ENCODE measurements at regions not wholly inside any gene's neighbourhood (a gene's known extent, or its start where the extent isn't known, plus 50 kb on each side); places are given as distances from the start of the nearest gene placed in this dataset.

- Mint-ChIP-seq H3K9me3 (peaks cover 8 to 48% (median 22%) of the 10 kb centered on the region in 6 donors), H3K36me3 (no peaks in the 10 kb centered on the region), H3K27ac (no peak overlapping the region), H3K4me3 (no peak overlapping the region), H3K27me3 (ENCODE audit: low read depth in 3 of 3) (peaks cover 0 to 2% (median 0%) of the 10 kb centered on the region in 3 donors), H3K4me1 (no peaks in the 10 kb centered on the region)
- no peak for DNase-seq
Measured at GRCh38 chr1:79104617-79105016, 98.1 kb upstream of the ADGRL4 start.

DNA sequence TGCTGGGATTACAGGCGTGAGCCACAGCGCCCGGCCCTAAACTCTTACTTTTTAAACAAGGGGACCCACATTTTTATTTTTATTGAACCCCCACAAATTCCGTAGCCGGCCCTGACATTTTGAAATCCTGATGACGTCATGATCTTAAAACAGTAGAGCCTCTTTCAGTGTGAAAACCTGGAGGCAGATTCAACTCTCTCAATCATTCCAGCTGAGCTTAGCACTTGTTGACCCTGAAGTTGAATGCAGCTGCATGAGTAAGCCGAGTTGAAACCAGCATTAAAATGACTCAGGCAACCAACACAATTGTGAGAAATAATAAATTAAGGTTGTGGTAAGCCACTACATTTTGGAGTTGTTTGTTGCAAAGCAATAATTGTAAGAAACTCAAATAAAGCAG lies 93.9 kb upstream of the ADGRL4 start:
- H3K4me1 Mint-ChIP-seq: no peaks in the 10 kb centered on the region
- H3K27me3 Mint-ChIP-seq (ENCODE audit: low read depth in 3 of 3): no peaks in the 10 kb centered on the region
- H3K9me3 Mint-ChIP-seq: peaks cover 9 to 48% (median 22%) of the 10 kb centered on the region in 6 donors
- no peak overlapping the region for H3K4me3 Mint-ChIP-seq
- no peak for DNase-seq
- H3K27ac Mint-ChIP-seq: no peak overlapping the region
- H3K36me3 Mint-ChIP-seq: no peaks in the 10 kb centered on the region

- DNase-seq: no peak
- H3K27ac Mint-ChIP-seq: no peak overlapping the region
- H3K4me1 Mint-ChIP-seq: no peaks in the 10 kb centered on the region
- no peaks in the 10 kb centered on the region for H3K36me3 Mint-ChIP-seq
- H3K27me3 Mint-ChIP-seq (ENCODE audit: low read depth in 3 of 3): peaks cover 0 to 2% (median 0%) of the 10 kb centered on the region in 3 donors
- no peak overlapping the region for H3K4me3 Mint-ChIP-seq
- H3K9me3 Mint-ChIP-seq: peaks cover 4 to 12% (median 8%) of the 10 kb centered on the region in 6 donors
Measured at GRCh38 chr1:79090985-79091384, 84.5 kb upstream of the ADGRL4 start.

DNA sequence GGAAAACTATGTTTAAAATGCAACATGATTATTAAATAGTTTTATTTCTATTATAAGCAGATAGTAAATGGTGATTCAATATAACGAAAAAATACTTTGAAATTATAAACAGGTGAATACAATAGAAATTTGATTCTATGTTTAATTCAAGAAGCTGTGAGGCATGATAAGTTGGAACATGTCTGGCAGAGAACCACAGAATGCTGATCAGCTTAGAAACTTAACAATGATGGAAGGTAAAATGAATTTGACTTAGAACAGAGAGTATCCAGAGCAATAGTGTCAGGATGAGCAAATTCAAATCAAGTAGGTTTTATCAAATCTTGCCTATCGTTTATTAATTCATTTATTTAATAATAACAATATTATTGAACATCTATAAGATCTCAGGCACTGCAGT lies 83.4 kb upstream of the ADGRL4 start:
- Mint-ChIP-seq H3K4me3 (no peak overlapping the region), H3K27ac (no peak overlapping the region), H3K36me3 (no peaks in the 10 kb centered on the region), H3K9me3 (peaks cover 2 to 13% (median 10%) of the 10 kb centered on the region in 6 donors), H3K4me1 (no peaks in the 10 kb centered on the region), H3K27me3 (ENCODE audit: low read depth in 3 of 3) (peaks cover 0 to 2% (median 0%) of the 10 kb centered on the region in 3 donors)
- no peak for DNase-seq

DNA sequence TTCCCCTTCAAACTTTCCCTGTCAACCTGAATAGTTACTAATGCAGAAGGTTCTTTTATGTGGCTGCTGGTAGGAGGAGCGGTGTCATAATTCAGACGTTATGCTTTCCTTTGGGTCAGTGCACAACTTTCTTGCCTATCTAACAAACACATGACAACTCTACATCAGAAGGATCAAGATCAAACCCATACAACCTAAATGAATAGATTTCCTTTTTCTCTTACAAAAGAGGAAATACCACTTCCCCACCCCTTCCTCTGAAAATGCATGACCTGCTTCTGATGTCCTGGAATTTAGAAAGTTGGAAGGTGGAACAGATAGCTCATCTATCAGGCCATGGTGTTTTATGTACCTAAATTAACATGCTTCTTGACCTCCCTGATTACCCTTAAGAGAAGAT lies 75.7 kb upstream of the ADGRL4 start:
- no peaks in the 10 kb centered on the region for H3K36me3 Mint-ChIP-seq

DNA sequence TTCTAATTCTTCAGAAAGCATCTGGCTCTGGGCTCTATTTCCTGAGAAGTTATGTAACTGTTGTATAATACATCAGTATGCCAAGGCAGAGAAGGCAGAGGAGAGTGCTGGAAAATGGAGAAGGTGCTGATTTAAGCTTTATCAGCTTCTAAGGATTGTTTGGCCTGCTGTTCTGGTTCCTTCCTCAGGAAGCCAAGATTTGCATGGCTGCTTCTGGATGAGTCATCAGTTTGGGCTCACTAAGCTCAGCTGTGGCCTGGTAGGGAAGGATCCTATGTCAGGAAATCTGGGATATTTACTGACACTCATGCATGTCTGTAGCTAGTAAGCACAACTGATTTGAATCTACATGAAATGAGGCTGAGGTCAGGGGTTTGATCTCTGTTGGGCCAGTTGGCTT lies 73.2 kb upstream of the ADGRL4 start:
- no peaks in the 10 kb centered on the region for H3K36me3 Mint-ChIP-seq
- DNase-seq: no peak
- no peak overlapping the region for H3K27ac Mint-ChIP-seq
- H3K27me3 Mint-ChIP-seq (ENCODE audit: low read depth in 3 of 3): peaks cover 0 to 2% (median 1%) of the 10 kb centered on the region in 3 donors
- no peak overlapping the region for H3K4me3 Mint-ChIP-seq
- peaks cover 7 to 61% (median 17%) of the 10 kb centered on the region in 6 donors for H3K9me3 Mint-ChIP-seq
- H3K4me1 Mint-ChIP-seq: no peaks in the 10 kb centered on the region

More for the DNA sequence above, 75.7 kb upstream of the ADGRL4 start:
- H3K9me3 Mint-ChIP-seq: peaks cover 4 to 51% (median 20%) of the 10 kb centered on the region in 6 donors
- H3K4me1 Mint-ChIP-seq: no peaks in the 10 kb centered on the region
- DNase-seq: no peak
- H3K4me3 Mint-ChIP-seq: no peak overlapping the region
- H3K27ac Mint-ChIP-seq: no peak overlapping the region
- H3K27me3 Mint-ChIP-seq (ENCODE audit: low read depth in 3 of 3): peaks cover 0 to 4% (median 0%) of the 10 kb centered on the region in 3 donors

GRCh38 chr1:79074975-79075374 lies 68.4 kb upstream of the ADGRL4 start:
- Mint-ChIP-seq H3K4me3 (no peak overlapping the region), H3K4me1 (no peaks in the 10 kb centered on the region), H3K27ac (no peak overlapping the region), H3K36me3 (no peaks in the 10 kb centered on the region), H3K9me3 (peaks cover 10 to 56% (median 12%) of the 10 kb centered on the region in 6 donors), H3K27me3 (ENCODE audit: low read depth in 3 of 3) (peaks cover 0 to 1% (median 0%) of the 10 kb centered on the region in 3 donors)
- no peak for DNase-seq

DNA sequence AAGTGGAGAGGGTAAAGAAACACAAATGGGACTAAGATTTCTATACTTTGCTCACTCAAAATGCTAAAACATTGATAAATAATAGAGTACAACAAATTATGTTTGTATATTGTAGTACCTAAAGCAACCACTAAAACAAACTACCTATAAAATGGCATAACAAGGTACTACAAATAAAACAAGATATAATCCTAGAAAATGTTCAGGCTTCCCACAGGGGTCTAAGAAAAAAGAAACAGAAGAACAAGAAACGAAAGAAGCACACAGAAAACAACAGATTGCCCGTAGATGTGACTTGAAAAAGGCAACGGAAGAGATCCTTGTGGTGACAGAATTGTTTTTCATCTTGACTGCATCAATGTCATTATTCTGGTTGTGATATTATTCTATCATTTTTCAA lies 63.3 kb upstream of the ADGRL4 start:
- H3K4me1 Mint-ChIP-seq: no peaks in the 10 kb centered on the region
- no peaks in the 10 kb centered on the region for H3K36me3 Mint-ChIP-seq
- no peak overlapping the region for H3K27ac Mint-ChIP-seq
- H3K4me3 Mint-ChIP-seq: no peak overlapping the region
- H3K27me3 Mint-ChIP-seq (ENCODE audit: low read depth in 3 of 3): no peaks in the 10 kb centered on the region
- peaks cover 5 to 47% (median 22%) of the 10 kb centered on the region in 6 donors for H3K9me3 Mint-ChIP-seq
- DNase-seq: no peak

DNA sequence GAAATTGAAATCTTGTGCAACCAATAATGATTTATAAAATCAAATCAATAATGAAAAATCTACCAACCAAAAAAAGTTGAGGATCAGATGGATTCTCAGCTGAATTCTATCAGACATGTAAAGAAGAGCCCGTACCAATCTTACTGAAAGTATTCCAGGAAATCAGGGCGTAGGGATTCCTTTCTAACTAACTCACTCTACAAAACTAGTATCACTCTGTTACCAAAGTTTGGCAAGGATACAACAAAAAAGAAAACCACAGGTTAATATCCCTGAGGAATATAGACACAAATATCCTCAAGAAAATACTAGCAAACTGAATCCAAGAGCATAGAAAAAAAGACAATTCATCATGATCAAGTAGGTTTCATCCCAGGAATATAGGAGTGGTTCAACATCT lies 52.8 kb upstream of the ADGRL4 start:
- Mint-ChIP-seq H3K4me1 (no peaks in the 10 kb centered on the region), H3K27ac (no peak overlapping the region), H3K27me3 (ENCODE audit: low read depth in 3 of 3) (peaks cover 0 to 1% (median 0%) of the 10 kb centered on the region in 3 donors), H3K4me3 (no peak overlapping the region), H3K9me3 (peaks cover 5 to 51% (median 28%) of the 10 kb centered on the region in 6 donors), H3K36me3 (peaks cover 0 to 3% (median 0%) of the 10 kb centered on the region in 3 donors)
- no peak for DNase-seq
